ENCODE measurements at regions not wholly inside any gene's neighbourhood (a gene's known extent, or its start where the extent isn't known, plus 50 kb on each side); places are given as distances from the start of the nearest gene placed in this dataset.

- TF ChIP-seq POLR2A (IDR thresholded peaks at IDR 0.05; ENCODE audit: low read depth, low read length) (no peak), POLR2AphosphoS5 (IDR thresholded peaks at IDR 0.05; ENCODE audit: low read depth, low read length) (no peak), TAF1 (IDR thresholded peaks at IDR 0.05; ENCODE audit: borderline replicate concordance, low read depth, low read length) (no peak)
Observed at GRCh38 chr5:67432606-67433005, 236.0 kb upstream of the CD180 start.
